Vagina (tissue), 2 donors: ENCODE measurements at regions not wholly inside any gene's neighbourhood (a gene's known extent, or its start where the extent isn't known, plus 50 kb on each side); places are given as distances from the start of the nearest gene placed in this dataset.

ENCODE experiments used
- POLR2AphosphoS5 ChIP-seq, 2 donors: sonication (generic); formaldehyde crosslinking; IDR thresholded peaks; one replicate each; pipeline ENCODE4 v1.9.0; 2017; ENCODE audit warnings: antibody characterized with exemption in 2 of 2, mild to moderate bottlenecking in 2 of 2, low read depth in 1 of 2; ENCODE audit not compliant: insufficient read depth in 1 of 2
- TF ChIP-seq, protein P1 (sequence below), 3 experiments: fragments of 450-650 bp in 2 of 3; fragments of 200-600 bp in 1 of 3; sonication (generic) in 1 of 3; IDR thresholded peaks; one replicate each; pipeline ENCODE4 v1.5.1; 2017 to 2019; ENCODE audit warnings: antibody characterized with exemption in 3 of 3, mild to moderate bottlenecking in 2 of 3, moderate library complexity in 2 of 3

DNA sequence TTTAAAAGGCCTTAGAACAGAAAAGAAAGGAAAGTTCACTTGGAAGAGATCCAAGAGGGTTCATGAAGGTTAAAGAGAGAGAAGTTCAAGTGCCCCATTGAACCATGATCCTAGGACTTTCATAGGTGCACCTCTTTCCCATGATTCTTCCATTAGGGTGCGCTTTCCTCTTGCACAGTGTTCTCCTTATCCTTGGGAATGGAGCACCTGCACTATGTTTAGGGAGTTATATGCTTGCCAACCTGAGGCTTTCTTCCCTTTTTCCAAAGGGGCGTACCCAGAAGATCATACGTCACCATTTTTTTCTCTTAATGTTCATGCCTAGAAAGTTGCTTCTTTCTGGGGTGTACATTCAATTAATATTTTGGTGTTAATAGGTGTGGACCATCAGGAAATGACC, 908.0 kb upstream of the SORCS1 start:
- TF ChIP-seq, protein P1, sequence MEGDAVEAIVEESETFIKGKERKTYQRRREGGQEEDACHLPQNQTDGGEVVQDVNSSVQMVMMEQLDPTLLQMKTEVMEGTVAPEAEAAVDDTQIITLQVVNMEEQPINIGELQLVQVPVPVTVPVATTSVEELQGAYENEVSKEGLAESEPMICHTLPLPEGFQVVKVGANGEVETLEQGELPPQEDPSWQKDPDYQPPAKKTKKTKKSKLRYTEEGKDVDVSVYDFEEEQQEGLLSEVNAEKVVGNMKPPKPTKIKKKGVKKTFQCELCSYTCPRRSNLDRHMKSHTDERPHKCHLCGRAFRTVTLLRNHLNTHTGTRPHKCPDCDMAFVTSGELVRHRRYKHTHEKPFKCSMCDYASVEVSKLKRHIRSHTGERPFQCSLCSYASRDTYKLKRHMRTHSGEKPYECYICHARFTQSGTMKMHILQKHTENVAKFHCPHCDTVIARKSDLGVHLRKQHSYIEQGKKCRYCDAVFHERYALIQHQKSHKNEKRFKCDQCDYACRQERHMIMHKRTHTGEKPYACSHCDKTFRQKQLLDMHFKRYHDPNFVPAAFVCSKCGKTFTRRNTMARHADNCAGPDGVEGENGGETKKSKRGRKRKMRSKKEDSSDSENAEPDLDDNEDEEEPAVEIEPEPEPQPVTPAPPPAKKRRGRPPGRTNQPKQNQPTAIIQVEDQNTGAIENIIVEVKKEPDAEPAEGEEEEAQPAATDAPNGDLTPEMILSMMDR (IDR thresholded peaks at IDR 0.05), result no peak
- TF ChIP-seq POLR2AphosphoS5 (IDR thresholded peaks at IDR 0.05; ENCODE audit: insufficient read depth in 1 of 2, low read depth in 1 of 2), result no peak
